NB4 (cell line): ENCODE measurements at regions not wholly inside any gene's neighbourhood (a gene's known extent, or its start where the extent isn't known, plus 50 kb on each side); places are given as distances from the start of the nearest gene placed in this dataset.

Experiments
- CTCF ChIP-seq: IDR thresholded peaks from one replicate; pipeline ENCODE4 v1.5.1; 2012; ENCODE audit warnings: low read depth, low read length
- MYC ChIP-seq: IDR thresholded peaks from 2 replicates; pipeline ENCODE4 v1.6.1; 2011; ENCODE audit warnings: low read depth, low read length
- POLR2A ChIP-seq: IDR thresholded peaks from 2 replicates; pipeline ENCODE4 v1.6.1; 2011; ENCODE audit warnings: mild to moderate bottlenecking; ENCODE audit not compliant: insufficient read length; ENCODE audit errors: extremely low read depth

- no peak for TF ChIP-seq POLR2A
- TF ChIP-seq CTCF, result no peak
- no peak for TF ChIP-seq MYC
Measured at GRCh38 chr9:126032135-126032534, 285.0 kb downstream of the PBX3 start.
